Activated CD8-positive, alpha-beta T cell treated with anti-CD3 and anti-CD28 coated beads, Interleukin-2, amount 10 ng/mL, durations not matched to agents 7 days and 5 days (primary cell): ENCODE measurements at regions not wholly inside any gene's neighbourhood (a gene's known extent, or its start where the extent isn't known, plus 50 kb on each side); places are given as distances from the start of the nearest gene placed in this dataset.

Experiments used
- ATAC-seq: fragments of 150-1000 bp; cut with Tn5 transposase; one replicate; pipeline ENCODE4 v1.10.0; 2021; ENCODE audit warnings: moderate library complexity
- CTCF ChIA-PET: fragments of 350-600 bp; sonication (Branson Sonifier 250); formaldehyde crosslinking; loops from one replicate; lab custom pipeline; 2021; ENCODE audit warnings: antibody characterized with exemption; lab: Charles Lee
- POLR2A ChIA-PET: fragments of 350-600 bp; sonication (Branson Sonifier 250); formaldehyde crosslinking; loops from one replicate; lab custom pipeline; 2021; ENCODE audit warnings: antibody characterized with exemption; lab: Charles Lee
- DNase-seq: peaks from one replicate; pipeline ENCODE4 v3.0.0-alpha.2; 2020
- H3K27ac Mint-ChIP-seq: one replicate; pipeline ENCODE4 v1.8.0; 2021; ENCODE audit warnings: mild to moderate bottlenecking, mixed read lengths
- H3K27me3 Mint-ChIP-seq: one replicate; pipeline ENCODE4 v1.8.0; 2021; ENCODE audit warnings: low read depth, mixed read lengths
- H3K36me3 Mint-ChIP-seq: one replicate; pipeline ENCODE4 v1.8.0; 2021; ENCODE audit warnings: low read depth, mixed read lengths
- H3K4me1 Mint-ChIP-seq: one replicate; pipeline ENCODE4 v1.8.0; 2021; ENCODE audit warnings: low read depth, mixed read lengths
- H3K4me3 Mint-ChIP-seq: one replicate; pipeline ENCODE4 v1.8.0; 2021; ENCODE audit warnings: mild to moderate bottlenecking, mixed read lengths
- H3K9me3 Mint-ChIP-seq: one replicate; pipeline ENCODE4 v1.8.0; 2022; ENCODE audit warnings: mixed read lengths; ENCODE audit not compliant: insufficient read depth

GRCh38 chr22:48152164-48152775 lies 1389.8 kb downstream of the TBC1D22A start:
- DNase-seq: no peak
- Mint-ChIP-seq H3K36me3 (no peaks in the 10 kb centered on the region), H3K9me3 (no peaks in the 10 kb centered on the region), H3K4me3 (no peak overlapping the region), H3K27me3 (no peaks in the 10 kb centered on the region), H3K27ac (no peak overlapping the region), H3K4me1 (no peaks in the 10 kb centered on the region)
- CTCF ChIA-PET: no interaction called here
- no peak for ATAC-seq
- POLR2A ChIA-PET: no interaction called here

- Mint-ChIP-seq H3K4me3 (no peak overlapping the region), H3K27ac (no peak overlapping the region), H3K27me3 (no peaks in the 10 kb centered on the region), H3K36me3 (no peaks in the 10 kb centered on the region), H3K4me1 (no peaks in the 10 kb centered on the region), H3K9me3 (no peaks in the 10 kb centered on the region)
- DNase-seq: no peak
- POLR2A ChIA-PET: no interaction called here
- CTCF ChIA-PET: no interaction called here
- ATAC-seq: no peak
These were observed 1389.2 kb downstream of the TBC1D22A start for GRCh38 chr22:48151641-48152040.

GRCh38 chr22:48147831-48148230 lies 1385.4 kb downstream of the TBC1D22A start:
- Mint-ChIP-seq H3K4me3 (no peak overlapping the region), H3K27me3 (peaks cover 14% of the 10 kb centered on the region), H3K36me3 (no peaks in the 10 kb centered on the region), H3K4me1 (no peaks in the 10 kb centered on the region), H3K27ac (no peak overlapping the region), H3K9me3 (no peaks in the 10 kb centered on the region)
- ChIA-PET CTCF (no interaction called here), POLR2A (no interaction called here)
- no peak for DNase-seq
- no peak for ATAC-seq

GRCh38 chr22:48147404-48147803 lies 1385.0 kb downstream of the TBC1D22A start:
- no peaks in the 10 kb centered on the region for H3K9me3 Mint-ChIP-seq
- no peak for ATAC-seq
- ChIA-PET CTCF (interaction anchor here (1.0 kb wide), 1 partner anchor 20 kb away, joined by 3 read pairs; no protein-coding TSS in a partner anchor), POLR2A (no interaction called here)
- H3K36me3 Mint-ChIP-seq: no peaks in the 10 kb centered on the region
- no peak overlapping the region for H3K4me3 Mint-ChIP-seq
- H3K27ac Mint-ChIP-seq: no peak overlapping the region
- no peaks in the 10 kb centered on the region for H3K4me1 Mint-ChIP-seq
- H3K27me3 Mint-ChIP-seq: peaks cover 14% of the 10 kb centered on the region
- no peak for DNase-seq

GRCh38 chr22:48146426-48146825 lies 1384.0 kb downstream of the TBC1D22A start:
- DNase-seq (no peak), ATAC-seq (no peak)
- no peaks in the 10 kb centered on the region for H3K4me1 Mint-ChIP-seq
- POLR2A ChIA-PET: no interaction called here
- H3K36me3 Mint-ChIP-seq: no peaks in the 10 kb centered on the region
- no peak overlapping the region for H3K27ac Mint-ChIP-seq
- peaks cover 14% of the 10 kb centered on the region for H3K27me3 Mint-ChIP-seq
- no peaks in the 10 kb centered on the region for H3K9me3 Mint-ChIP-seq
- no peak overlapping the region for H3K4me3 Mint-ChIP-seq
- CTCF ChIA-PET: interaction anchor here (1.0 kb wide), 1 partner anchor 21 kb away, joined by 3 read pairs; no protein-coding TSS in a partner anchor

- H3K27me3 Mint-ChIP-seq: peaks cover 14% of the 10 kb centered on the region
- ChIA-PET POLR2A (no interaction called here), CTCF (no interaction called here)
- no peak overlapping the region for H3K27ac Mint-ChIP-seq
- H3K9me3 Mint-ChIP-seq: no peaks in the 10 kb centered on the region
- no peak for DNase-seq
- no peaks in the 10 kb centered on the region for H3K4me1 Mint-ChIP-seq
- no peaks in the 10 kb centered on the region for H3K36me3 Mint-ChIP-seq
- ATAC-seq: no peak
- no peak overlapping the region for H3K4me3 Mint-ChIP-seq
These were observed 1383.3 kb downstream of the TBC1D22A start for GRCh38 chr22:48145738-48146137.

- ChIA-PET CTCF (no interaction called here), POLR2A (no interaction called here)
- no peaks in the 10 kb centered on the region for H3K9me3 Mint-ChIP-seq
- H3K4me1 Mint-ChIP-seq: peaks cover 1% of the 10 kb centered on the region
- ATAC-seq (no peak), DNase-seq (no peak)
- no peaks in the 10 kb centered on the region for H3K36me3 Mint-ChIP-seq
- H3K27me3 Mint-ChIP-seq: peaks cover 15% of the 10 kb centered on the region
- no peak overlapping the region for H3K4me3 Mint-ChIP-seq
- no peak overlapping the region for H3K27ac Mint-ChIP-seq
These were observed 1381.9 kb downstream of the TBC1D22A start for GRCh38 chr22:48144318-48144717.

GRCh38 chr22:48143856-48144255 lies 1381.4 kb downstream of the TBC1D22A start:
- peaks cover 18% of the 10 kb centered on the region for H3K27me3 Mint-ChIP-seq
- no peak overlapping the region for H3K4me3 Mint-ChIP-seq
- no peak for ATAC-seq
- CTCF ChIA-PET: no interaction called here
- POLR2A ChIA-PET: no interaction called here
- H3K9me3 Mint-ChIP-seq: no peaks in the 10 kb centered on the region
- H3K4me1 Mint-ChIP-seq: peaks cover 6% of the 10 kb centered on the region
- H3K27ac Mint-ChIP-seq: no peak overlapping the region
- no peaks in the 10 kb centered on the region for H3K36me3 Mint-ChIP-seq
- no peak for DNase-seq

- Mint-ChIP-seq H3K27me3 (peaks cover 23% of the 10 kb centered on the region), H3K4me3 (no peak overlapping the region), H3K36me3 (no peaks in the 10 kb centered on the region), H3K27ac (no peak overlapping the region), H3K9me3 (no peaks in the 10 kb centered on the region), H3K4me1 (peaks cover 11% of the 10 kb centered on the region)
- DNase-seq: no peak
- ChIA-PET POLR2A (no interaction called here), CTCF (no interaction called here)
- ATAC-seq: no peak
These were observed 1379.9 kb downstream of the TBC1D22A start for GRCh38 chr22:48142388-48142787.

GRCh38 chr22:48141301-48141700 lies 1378.9 kb downstream of the TBC1D22A start:
- CTCF ChIA-PET: no interaction called here
- Mint-ChIP-seq H3K4me1 (peaks cover 11% of the 10 kb centered on the region), H3K4me3 (no peak overlapping the region), H3K9me3 (no peaks in the 10 kb centered on the region), H3K27me3 (peaks cover 28% of the 10 kb centered on the region), H3K36me3 (no peaks in the 10 kb centered on the region), H3K27ac (no peak overlapping the region)
- DNase-seq (no peak), ATAC-seq (no peak)
- POLR2A ChIA-PET: no interaction called here

- Mint-ChIP-seq H3K4me1 (peaks cover 11% of the 10 kb centered on the region), H3K9me3 (no peaks in the 10 kb centered on the region), H3K27ac (no peak overlapping the region), H3K4me3 (no peak overlapping the region), H3K27me3 (peaks cover 23% of the 10 kb centered on the region), H3K36me3 (no peaks in the 10 kb centered on the region)
- DNase-seq (no peak), ATAC-seq (no peak)
- ChIA-PET CTCF (no interaction called here), POLR2A (no interaction called here)
These were observed 1377.9 kb downstream of the TBC1D22A start for GRCh38 chr22:48140261-48140813.

GRCh38 chr22:48139776-48140175 lies 1377.3 kb downstream of the TBC1D22A start:
- no peak for DNase-seq
- no peak overlapping the region for H3K4me3 Mint-ChIP-seq
- H3K36me3 Mint-ChIP-seq: no peaks in the 10 kb centered on the region
- peaks cover 11% of the 10 kb centered on the region for H3K4me1 Mint-ChIP-seq
- ATAC-seq: no peak
- no peak overlapping the region for H3K27ac Mint-ChIP-seq
- H3K9me3 Mint-ChIP-seq: no peaks in the 10 kb centered on the region
- POLR2A ChIA-PET: no interaction called here
- peaks cover 19% of the 10 kb centered on the region for H3K27me3 Mint-ChIP-seq
- CTCF ChIA-PET: no interaction called here

- ATAC-seq: no peak
- Mint-ChIP-seq H3K4me3 (no peak overlapping the region), H3K27me3 (peaks cover 16% of the 10 kb centered on the region), H3K4me1 (peaks cover 11% of the 10 kb centered on the region), H3K9me3 (no peaks in the 10 kb centered on the region), H3K36me3 (no peaks in the 10 kb centered on the region), H3K27ac (no peak overlapping the region)
- ChIA-PET POLR2A (no interaction called here), CTCF (no interaction called here)
- no peak for DNase-seq
These were observed 1376.4 kb downstream of the TBC1D22A start for GRCh38 chr22:48138855-48139254.
